Endothelial cell of umbilical vein (primary cell): ENCODE measurements at regions not wholly inside any gene's neighbourhood (a gene's known extent, or its start where the extent isn't known, plus 50 kb on each side); places are given as distances from the start of the nearest gene placed in this dataset.

Source experiments
- EZH2 ChIP-seq: IDR thresholded peaks from 2 replicates; pipeline ENCODE4 v1.6.1; 2012; ENCODE audit warnings: borderline replicate concordance, low read depth, mild to moderate bottlenecking, moderate library complexity, low read length, inconsistent platforms; ENCODE audit not compliant: severe bottlenecking
- FOS ChIP-seq: IDR thresholded peaks from 2 replicates; pipeline ENCODE4 v1.6.1; 2011; ENCODE audit warnings: mild to moderate bottlenecking, low read length, moderate library complexity, borderline replicate concordance; ENCODE audit not compliant: insufficient read depth
- POLR2AphosphoS5 ChIP-seq: IDR thresholded peaks from 2 replicates; pipeline ENCODE4 v1.6.1; 2012; ENCODE audit warnings: low read depth, mild to moderate bottlenecking, control low read depth, low read length, moderate library complexity; ENCODE audit not compliant: insufficient read depth
- TF ChIP-seq, protein P1 (sequence below), 2 donors: IDR thresholded peaks; 1 replicate in 1 of 2; 2 replicates in 1 of 2; pipeline ENCODE4 v1.5.1; 2011; ENCODE audit warnings: low read length in 2 of 2, mild to moderate bottlenecking in 2 of 2, moderate library complexity in 2 of 2, control low read depth in 1 of 2, inconsistent platforms in 1 of 2, low read depth in 1 of 2; ENCODE audit not compliant: insufficient read depth in 1 of 2; ENCODE audit errors: extremely low read depth in 1 of 2
- TF ChIP-seq, protein P2 (sequence below): IDR thresholded peaks from 2 replicates; pipeline ENCODE4 v1.6.1; 2011; ENCODE audit not compliant: insufficient read depth, insufficient read length

DNA sequence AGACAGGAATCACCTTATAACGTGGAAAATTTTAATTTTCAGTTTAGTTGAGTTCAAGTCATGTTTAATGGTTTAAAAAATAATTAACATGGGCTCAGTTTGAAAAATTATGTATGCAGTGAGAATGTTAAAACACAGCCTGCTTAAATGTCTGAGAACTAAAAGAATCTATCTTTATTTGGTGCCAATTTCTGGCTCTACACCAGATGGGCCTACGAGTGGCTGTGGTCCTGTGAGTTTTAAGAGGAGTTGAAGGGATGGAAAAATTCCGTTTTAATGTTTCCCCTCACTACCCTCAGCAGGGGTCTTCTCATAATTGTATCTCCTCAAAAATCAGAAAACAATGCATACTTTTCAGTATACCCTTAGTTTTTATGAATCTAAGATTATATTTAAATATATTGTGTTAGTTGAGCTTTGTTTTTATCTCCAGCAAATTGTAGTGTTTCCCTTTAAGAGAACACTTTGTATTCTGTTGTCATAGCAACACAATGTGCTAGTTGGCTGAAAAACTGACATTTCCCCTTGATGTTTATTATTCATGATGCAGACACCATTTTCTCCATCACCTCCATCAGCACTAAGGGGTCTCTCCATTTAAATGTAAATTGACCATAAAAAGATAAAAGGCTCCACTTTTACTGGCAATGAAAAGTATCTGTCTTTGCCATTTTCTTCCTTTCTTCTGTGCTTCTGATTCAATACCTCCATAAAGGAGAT is 393.5 kb upstream of the GRIA3 start:
- TF ChIP-seq, protein P1, sequence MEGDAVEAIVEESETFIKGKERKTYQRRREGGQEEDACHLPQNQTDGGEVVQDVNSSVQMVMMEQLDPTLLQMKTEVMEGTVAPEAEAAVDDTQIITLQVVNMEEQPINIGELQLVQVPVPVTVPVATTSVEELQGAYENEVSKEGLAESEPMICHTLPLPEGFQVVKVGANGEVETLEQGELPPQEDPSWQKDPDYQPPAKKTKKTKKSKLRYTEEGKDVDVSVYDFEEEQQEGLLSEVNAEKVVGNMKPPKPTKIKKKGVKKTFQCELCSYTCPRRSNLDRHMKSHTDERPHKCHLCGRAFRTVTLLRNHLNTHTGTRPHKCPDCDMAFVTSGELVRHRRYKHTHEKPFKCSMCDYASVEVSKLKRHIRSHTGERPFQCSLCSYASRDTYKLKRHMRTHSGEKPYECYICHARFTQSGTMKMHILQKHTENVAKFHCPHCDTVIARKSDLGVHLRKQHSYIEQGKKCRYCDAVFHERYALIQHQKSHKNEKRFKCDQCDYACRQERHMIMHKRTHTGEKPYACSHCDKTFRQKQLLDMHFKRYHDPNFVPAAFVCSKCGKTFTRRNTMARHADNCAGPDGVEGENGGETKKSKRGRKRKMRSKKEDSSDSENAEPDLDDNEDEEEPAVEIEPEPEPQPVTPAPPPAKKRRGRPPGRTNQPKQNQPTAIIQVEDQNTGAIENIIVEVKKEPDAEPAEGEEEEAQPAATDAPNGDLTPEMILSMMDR (IDR thresholded peaks at IDR 0.05; ENCODE audit: extremely low read depth in 1 of 2, insufficient read depth in 1 of 2, low read depth in 1 of 2, low read length in 2 of 2): no peak
- no peak for TF ChIP-seq POLR2AphosphoS5
- TF ChIP-seq EZH2: no peak
- TF ChIP-seq, protein P2, sequence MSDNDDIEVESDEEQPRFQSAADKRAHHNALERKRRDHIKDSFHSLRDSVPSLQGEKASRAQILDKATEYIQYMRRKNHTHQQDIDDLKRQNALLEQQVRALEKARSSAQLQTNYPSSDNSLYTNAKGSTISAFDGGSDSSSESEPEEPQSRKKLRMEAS: no peak
- TF ChIP-seq FOS: no peak
